RKO (cell line): ENCODE measurements at regions not wholly inside any gene's neighbourhood (a gene's known extent, or its start where the extent isn't known, plus 50 kb on each side); places are given as distances from the start of the nearest gene placed in this dataset.
A peak's percentile ranks its signal among the peaks of the same experiment; 100 is the strongest.

Source experiments
- DNase-seq: peaks from one replicate; pipeline ENCODE4 v3.0.0-alpha.2; 2016; ENCODE audit warnings: low spot score

- DNase-seq, result no peak
These were observed 76.7 kb upstream of the RAPGEF4 start for GRCh38 chr2:172658945-172659344.

- DNase-seq, result no peak
These were observed 73.5 kb upstream of the RAPGEF4 start for GRCh38 chr2:172662099-172662498.

- no peak for DNase-seq
These were observed 70.9 kb upstream of the RAPGEF4 start for GRCh38 chr2:172664766-172665165.

- peak; percentile 20 for DNase-seq
These were observed 67.9 kb upstream of the RAPGEF4 start for GRCh38 chr2:172667581-172668325.

- DNase-seq, result no peak
These were observed 64.1 kb upstream of the RAPGEF4 start for GRCh38 chr2:172671501-172671900.

GRCh38 chr2:172672114-172672513 lies 63.5 kb upstream of the RAPGEF4 start:
- peak; percentile 3 for DNase-seq

- DNase-seq, result no peak
These were observed 62.5 kb upstream of the RAPGEF4 start for GRCh38 chr2:172673056-172673683.

- no peak for DNase-seq
These were observed 61.3 kb upstream of the RAPGEF4 start for GRCh38 chr2:172674034-172674967.

- no peak for DNase-seq
These were observed 60.7 kb upstream of the RAPGEF4 start for GRCh38 chr2:172674968-172675303.

GRCh38 chr2:172677363-172677762 lies 58.3 kb upstream of the RAPGEF4 start:
- no peak for DNase-seq

GRCh38 chr2:172680436-172681068 lies 55.1 kb upstream of the RAPGEF4 start:
- no peak for DNase-seq

- DNase-seq, result no peak
These were observed 50.2 kb upstream of the RAPGEF4 start for GRCh38 chr2:172685467-172685866.
